Kidney (tissue), 13 donors: ENCODE measurements at regions not wholly inside any gene's neighbourhood (a gene's known extent, or its start where the extent isn't known, plus 50 kb on each side); places are given as distances from the start of the nearest gene placed in this dataset.

Experiments
- DNase-seq, 5 donors: peaks; one replicate each; pipeline ENCODE4 v3.0.0-alpha.2; 2013 to 2020
- FAIRE-seq: peaks from 2 replicates; lab custom pipeline; 2012; peaks lifted over from hg19 to GRCh38; lab: Jason Lieb, UNC
- H3K27ac ChIP-seq, 2 donors: one replicate each; pipeline ENCODE4 v1.7.0; 2013; ENCODE audit warnings: low read depth in 2 of 2, low read length in 2 of 2, inconsistent platforms in 1 of 2
- H3K27me3 ChIP-seq: one replicate; pipeline ENCODE4 v1.7.1; 2013; ENCODE audit warnings: low read length, inconsistent platforms; ENCODE audit not compliant: control insufficient read depth, insufficient read depth
- H3K36me3 ChIP-seq, 3 donors: one replicate each; pipeline versions ENCODE4 v1.7.0 to v1.7.1; 2013; ENCODE audit warnings: low read length in 3 of 3, control low read depth in 1 of 3, inconsistent platforms in 1 of 3; ENCODE audit not compliant: insufficient read depth in 3 of 3, control insufficient read depth in 2 of 3
- H3K4me1 ChIP-seq, 3 donors: one replicate each; pipeline versions ENCODE4 v1.7.0 to v1.7.1; 2013; ENCODE audit warnings: low read length in 3 of 3, inconsistent platforms in 1 of 3, low read depth in 1 of 3; ENCODE audit not compliant: control insufficient read depth in 2 of 3, insufficient read depth in 2 of 3
- H3K4me3 ChIP-seq, 3 donors: one replicate each; pipeline versions ENCODE4 v1.7.0 to v1.8.1; 2013; ENCODE audit warnings: low read length in 3 of 3, control low read depth in 1 of 3, inconsistent platforms in 1 of 3
- H3K9ac ChIP-seq, 3 donors: one replicate each; pipeline versions ENCODE4 v1.7.0 to v1.7.1; 2013; ENCODE audit warnings: low read length in 3 of 3, control low read depth in 1 of 3, inconsistent platforms in 1 of 3
- H3K9me3 ChIP-seq, 3 donors: one replicate each; pipeline versions ENCODE4 v1.7.0 to v1.7.1; 2013; ENCODE audit warnings: low read length in 3 of 3, control low read depth in 1 of 3, inconsistent platforms in 1 of 3; ENCODE audit not compliant: control insufficient read depth in 2 of 3, insufficient read depth in 1 of 3
- intact Hi-C: fragments of 100-400 bp; cut with DNase I; formaldehyde crosslinking; loops from one replicate; pipeline ENCODE4 v1.11.1; 2022
- TF ChIP-seq, protein P1 (sequence below): IDR thresholded peaks from 3 replicates; pipeline ENCODE4 v1.5.1; 2012; ENCODE audit warnings: mild to moderate bottlenecking, moderate library complexity, borderline replicate concordance; ENCODE audit not compliant: insufficient read depth; ENCODE audit errors: extremely low read depth
- donor health status: control.
- donor health status: control.
- donor health status: control.
- donor health status: control.
- donor health status: control.
- donor health status: DM: yes; HTN: yes; CAD: no.
- donor health status: Normal renal cell carcinoma (clear cell type).

- DNase-seq (no peak), FAIRE-seq (no peak)
- intact Hi-C loops, result no loop called here
- Histone ChIP-seq H3K9me3 (no peaks in the 10 kb centered on the region), H3K36me3 (no peaks in the 10 kb centered on the region), H3K4me3 (no peak overlapping the region), H3K9ac (no peak overlapping the region), H3K27me3 (no peaks in the 10 kb centered on the region), H3K27ac (no peak overlapping the region), H3K4me1 (no peaks in the 10 kb centered on the region)
- TF ChIP-seq, protein P1, sequence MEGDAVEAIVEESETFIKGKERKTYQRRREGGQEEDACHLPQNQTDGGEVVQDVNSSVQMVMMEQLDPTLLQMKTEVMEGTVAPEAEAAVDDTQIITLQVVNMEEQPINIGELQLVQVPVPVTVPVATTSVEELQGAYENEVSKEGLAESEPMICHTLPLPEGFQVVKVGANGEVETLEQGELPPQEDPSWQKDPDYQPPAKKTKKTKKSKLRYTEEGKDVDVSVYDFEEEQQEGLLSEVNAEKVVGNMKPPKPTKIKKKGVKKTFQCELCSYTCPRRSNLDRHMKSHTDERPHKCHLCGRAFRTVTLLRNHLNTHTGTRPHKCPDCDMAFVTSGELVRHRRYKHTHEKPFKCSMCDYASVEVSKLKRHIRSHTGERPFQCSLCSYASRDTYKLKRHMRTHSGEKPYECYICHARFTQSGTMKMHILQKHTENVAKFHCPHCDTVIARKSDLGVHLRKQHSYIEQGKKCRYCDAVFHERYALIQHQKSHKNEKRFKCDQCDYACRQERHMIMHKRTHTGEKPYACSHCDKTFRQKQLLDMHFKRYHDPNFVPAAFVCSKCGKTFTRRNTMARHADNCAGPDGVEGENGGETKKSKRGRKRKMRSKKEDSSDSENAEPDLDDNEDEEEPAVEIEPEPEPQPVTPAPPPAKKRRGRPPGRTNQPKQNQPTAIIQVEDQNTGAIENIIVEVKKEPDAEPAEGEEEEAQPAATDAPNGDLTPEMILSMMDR, result no peak
Measured at GRCh38 chr5:136891175-136891972, 526.0 kb upstream of the TRPC7 start.

GRCh38 chr5:136890431-136891148, 525.2 kb upstream of the TRPC7 start:
- DNase-seq (no peak), FAIRE-seq (no peak)
- Histone ChIP-seq H3K4me1 (no peaks in the 10 kb centered on the region), H3K27ac (no peak overlapping the region), H3K27me3 (no peaks in the 10 kb centered on the region), H3K4me3 (no peak overlapping the region), H3K36me3 (no peaks in the 10 kb centered on the region), H3K9me3 (no peaks in the 10 kb centered on the region), H3K9ac (no peak overlapping the region)
- intact Hi-C loops, result no loop called here
- TF ChIP-seq, protein P1, result no peak

DNA sequence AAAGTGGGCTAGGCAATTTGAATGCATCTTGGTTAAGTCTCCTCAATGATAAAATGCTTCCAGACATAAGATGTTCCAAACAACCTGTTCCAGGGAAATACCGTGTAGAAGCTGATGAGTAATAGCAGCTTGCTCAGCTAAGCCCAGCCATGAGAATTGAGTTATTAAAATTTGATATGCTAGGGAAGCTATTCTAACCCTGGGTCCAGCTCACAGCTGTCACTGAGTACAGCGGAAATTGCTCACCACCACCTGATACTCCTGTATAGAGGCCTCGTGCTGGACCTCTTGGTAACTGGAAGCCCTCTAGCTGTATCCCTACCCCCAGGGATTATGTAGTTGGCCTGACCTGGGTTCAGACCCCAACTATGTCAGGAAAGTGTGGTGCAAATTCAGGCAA, 521.3 kb upstream of the TRPC7 start:
- TF ChIP-seq, protein P1, result no peak
- no peak overlapping the region for H3K4me3 ChIP-seq
- DNase-seq (no peak), FAIRE-seq (no peak)
- H3K27ac ChIP-seq, result no peak overlapping the region
- no peak overlapping the region for H3K9ac ChIP-seq
- H3K4me1 ChIP-seq, result no peaks in the 10 kb centered on the region
- intact Hi-C loops, result no loop called here
- H3K9me3 ChIP-seq, result no peaks in the 10 kb centered on the region
- H3K36me3 ChIP-seq, result no peaks in the 10 kb centered on the region
- no peaks in the 10 kb centered on the region for H3K27me3 ChIP-seq
